ENCODE measurements at regions not wholly inside any gene's neighbourhood (a gene's known extent, or its start where the extent isn't known, plus 50 kb on each side); places are given as distances from the start of the nearest gene placed in this dataset.

DNA sequence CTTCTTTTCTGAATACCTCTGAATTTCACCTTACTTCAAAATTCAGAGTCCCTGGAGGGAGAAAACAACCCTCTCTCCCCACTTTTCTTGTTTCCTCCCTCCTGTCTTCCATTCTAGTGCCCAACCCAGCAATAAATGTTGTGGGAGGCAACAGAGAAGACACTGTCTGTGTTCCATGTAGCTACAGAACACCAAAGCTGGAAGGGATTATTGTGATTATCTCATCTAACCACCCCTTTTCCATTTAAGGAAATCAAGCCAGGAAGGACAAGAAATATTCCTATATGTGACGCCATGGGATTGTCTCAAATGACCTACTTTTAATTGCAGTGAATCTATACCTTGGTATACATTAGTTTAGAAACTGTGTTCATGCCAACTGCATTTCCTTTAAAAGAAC lies 476.6 kb upstream of the TNC start:
- Histone ChIP-seq H3K36me3 (replicated peaks in 1 of 2; ENCODE audit: control insufficient read depth in 1 of 2, insufficient read depth in 2 of 2, low read length in 1 of 2) (peaks cover 0 to 6% of the 10 kb centered on the region in 2 experiments), H3K27ac (ENCODE audit: low read depth in 2 of 2, low read length in 1 of 2) (peak overlapping the region; percentile 89 to 99; a peak in 3 of 4 replicates), H4K20me1 (ENCODE audit: insufficient read depth) (no peaks in the 10 kb centered on the region), H3K4me3 (ENCODE audit: low read depth in 2 of 2, low read length in 1 of 2) (no peak overlapping the region), H3K4me2 (peak overlapping the region; percentile 17; the same call in 1 of the 2 replicates), H3K27me3 (ENCODE audit: insufficient read depth) (no peaks in the 10 kb centered on the region), H3F3A (replicated peaks; ENCODE audit: insufficient read depth) (peaks cover 58% of the 10 kb centered on the region), H3K9me3 (no peaks in the 10 kb centered on the region), H2AFZ (ENCODE audit: low read depth) (no peak overlapping the region), H3K9ac (peak overlapping the region; percentile 97), H3K9me2 (no peaks in the 10 kb centered on the region), H3K4me1 (ENCODE audit: control insufficient read depth in 1 of 2, insufficient read depth in 2 of 2, low read depth in 1 of 2, low read length in 1 of 2) (peaks cover 17 to 46% of the 10 kb centered on the region in 2 experiments), H3K79me2 (ENCODE audit: insufficient read depth) (peaks cover 27% of the 10 kb centered on the region)
- ChIA-PET POLR2A (interaction anchor here (0.6 kb wide), 1 partner anchor 46 kb away, joined by 3 read pairs; no protein-coding TSS in a partner anchor), CTCF (interaction anchor here (0.8 to 7.3 kb wide), 25 partner anchors 9 to 1069 kb away, joined by 3 to 100 read pairs (median 4); partner anchors contain the start of gene PAPPA)
- TF ChIP-seq NFIC (IDR thresholded peaks at IDR 0.05; ENCODE audit: borderline replicate concordance) (no peak), GATA2 (CRISPR knock-in tag; IDR thresholded peaks at IDR 0.05) (no peak), SIN3A (IDR thresholded peaks at IDR 0.05; ENCODE audit: borderline replicate concordance, low read depth, low read length) (no peak), MXI1 (IDR thresholded peaks at IDR 0.05; ENCODE audit: low read depth, low read length) (no peak), RCOR1 (IDR thresholded peaks at IDR 0.05; ENCODE audit: low read length) (no peak), FOXJ3 (CRISPR knock-in tag; IDR thresholded peaks at IDR 0.05) (no peak), YY1 (IDR thresholded peaks at IDR 0.05; ENCODE audit: low read depth) (no peak), POLR2AphosphoS5 (IDR thresholded peaks at IDR 0.05; ENCODE audit: low read depth, low read length) (no peak)
- TF ChIP-seq, protein P1, sequence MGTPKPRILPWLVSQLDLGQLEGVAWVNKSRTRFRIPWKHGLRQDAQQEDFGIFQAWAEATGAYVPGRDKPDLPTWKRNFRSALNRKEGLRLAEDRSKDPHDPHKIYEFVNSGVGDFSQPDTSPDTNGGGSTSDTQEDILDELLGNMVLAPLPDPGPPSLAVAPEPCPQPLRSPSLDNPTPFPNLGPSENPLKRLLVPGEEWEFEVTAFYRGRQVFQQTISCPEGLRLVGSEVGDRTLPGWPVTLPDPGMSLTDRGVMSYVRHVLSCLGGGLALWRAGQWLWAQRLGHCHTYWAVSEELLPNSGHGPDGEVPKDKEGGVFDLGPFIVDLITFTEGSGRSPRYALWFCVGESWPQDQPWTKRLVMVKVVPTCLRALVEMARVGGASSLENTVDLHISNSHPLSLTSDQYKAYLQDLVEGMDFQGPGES (IDR thresholded peaks at IDR 0.05; ENCODE audit: low read depth, low read length), result no peak
- TF ChIP-seq, protein P2, sequence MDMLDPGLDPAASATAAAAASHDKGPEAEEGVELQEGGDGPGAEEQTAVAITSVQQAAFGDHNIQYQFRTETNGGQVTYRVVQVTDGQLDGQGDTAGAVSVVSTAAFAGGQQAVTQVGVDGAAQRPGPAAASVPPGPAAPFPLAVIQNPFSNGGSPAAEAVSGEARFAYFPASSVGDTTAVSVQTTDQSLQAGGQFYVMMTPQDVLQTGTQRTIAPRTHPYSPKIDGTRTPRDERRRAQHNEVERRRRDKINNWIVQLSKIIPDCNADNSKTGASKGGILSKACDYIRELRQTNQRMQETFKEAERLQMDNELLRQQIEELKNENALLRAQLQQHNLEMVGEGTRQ (IDR thresholded peaks at IDR 0.05; ENCODE audit: borderline replicate concordance, low read depth, low read length), result no peak
- WGBS (ENCODE audit: low lambda C conversion rate), result 29% methylated on average over 1 of the region's 1 CpG
- no peak for DNase-seq

DNA sequence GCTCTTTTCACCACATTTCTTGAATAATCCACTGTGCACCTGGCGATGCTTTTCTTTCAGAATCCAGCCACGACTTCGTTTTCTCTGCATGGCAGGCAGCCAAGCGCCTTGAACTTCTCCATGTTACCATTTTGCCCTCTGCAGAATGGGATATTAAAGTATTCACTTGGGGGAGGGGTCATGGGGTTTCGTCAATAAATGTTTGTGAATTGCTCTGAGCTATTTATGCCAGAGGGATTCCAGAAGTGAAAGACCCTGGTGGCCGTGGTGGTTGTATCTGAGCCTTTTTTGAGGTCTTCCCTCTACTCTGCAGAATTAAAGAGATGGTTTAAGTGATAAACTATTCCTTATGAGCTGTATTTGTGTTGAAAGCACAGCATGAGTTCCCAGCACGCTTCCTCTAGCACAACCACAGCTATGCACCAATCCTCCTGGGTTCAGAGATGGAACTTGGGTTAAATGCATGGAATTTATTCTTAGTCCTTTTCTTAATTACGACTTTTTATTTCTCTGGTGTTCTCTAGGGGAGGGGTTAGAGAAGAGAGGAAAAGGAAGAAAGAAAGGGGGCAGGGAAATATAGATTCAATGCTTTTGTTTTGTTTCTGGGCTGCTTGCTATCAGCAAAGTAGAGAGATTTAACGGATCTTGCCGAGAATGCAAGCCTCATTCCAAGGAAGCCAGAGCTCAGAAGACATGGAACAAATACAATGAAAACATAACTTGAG lies 478.2 kb upstream of the TNC start:
- Histone ChIP-seq H3K9me2 (no peaks in the 10 kb centered on the region), H3K4me3 (ENCODE audit: low read depth in 2 of 2, low read length in 1 of 2) (peak overlapping the region; percentile 45 to 55; a peak in 3 of 4 replicates), H3K4me1 (ENCODE audit: control insufficient read depth in 1 of 2, insufficient read depth in 2 of 2, low read depth in 1 of 2, low read length in 1 of 2) (peaks cover 17 to 56% of the 10 kb centered on the region in 2 experiments), H3K36me3 (replicated peaks in 1 of 2; ENCODE audit: control insufficient read depth in 1 of 2, insufficient read depth in 2 of 2, low read length in 1 of 2) (peaks cover 0 to 6% of the 10 kb centered on the region in 2 experiments), H3K79me2 (ENCODE audit: insufficient read depth) (peaks cover 41% of the 10 kb centered on the region), H3K9me3 (no peaks in the 10 kb centered on the region), H3K4me2 (peak overlapping the region; percentile 74), H3K27ac (ENCODE audit: low read depth in 2 of 2, low read length in 1 of 2) (peak overlapping the region; percentile 89 to 99), H3K9ac (peak overlapping the region; percentile 97), H3K27me3 (ENCODE audit: insufficient read depth) (no peaks in the 10 kb centered on the region), H2AFZ (ENCODE audit: low read depth) (no peak overlapping the region), H3F3A (replicated peaks; ENCODE audit: insufficient read depth) (peaks cover 61% of the 10 kb centered on the region), H4K20me1 (ENCODE audit: insufficient read depth) (no peaks in the 10 kb centered on the region)
- ChIA-PET CTCF (interaction anchor here (0.6 to 1.2 kb wide), 3 partner anchors 284 to 1166 kb away, joined by 3 read pairs; no protein-coding TSS in a partner anchor), POLR2A (no interaction called here)
- WGBS (ENCODE audit: low lambda C conversion rate), result 33% methylated on average over 10 of the region's 10 CpGs
- DNase-seq, result no peak
- TF ChIP-seq FOSL2 (IDR thresholded peaks at IDR 0.05; ENCODE audit: borderline replicate concordance, low read depth), result no peak
- no peak for TF ChIP-seq CHD2 (IDR thresholded peaks at IDR 0.05; ENCODE audit: low read length, partially characterized antibody)
- peak; percentile 68 for TF ChIP-seq TCF12 (IDR thresholded peaks at IDR 0.05)
- TF ChIP-seq YY1 (IDR thresholded peaks at IDR 0.05; ENCODE audit: low read depth), result peak; percentile 21; the same call in 1 of the 2 replicates
- peak; percentile 60; the same call in 1 of the 2 replicates for TF ChIP-seq TEAD4 (IDR thresholded peaks at IDR 0.05; ENCODE audit: borderline replicate concordance, insufficient read depth)
- TF ChIP-seq, protein P3, sequence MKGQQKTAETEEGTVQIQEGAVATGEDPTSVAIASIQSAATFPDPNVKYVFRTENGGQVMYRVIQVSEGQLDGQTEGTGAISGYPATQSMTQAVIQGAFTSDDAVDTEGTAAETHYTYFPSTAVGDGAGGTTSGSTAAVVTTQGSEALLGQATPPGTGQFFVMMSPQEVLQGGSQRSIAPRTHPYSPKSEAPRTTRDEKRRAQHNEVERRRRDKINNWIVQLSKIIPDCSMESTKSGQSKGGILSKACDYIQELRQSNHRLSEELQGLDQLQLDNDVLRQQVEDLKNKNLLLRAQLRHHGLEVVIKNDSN (IDR thresholded peaks at IDR 0.05; ENCODE audit: borderline replicate concordance, low read depth), result no peak
- TF ChIP-seq MEF2A (IDR thresholded peaks at IDR 0.05; ENCODE audit: borderline replicate concordance, low read depth), result peak; percentile 26; the same call in 1 of the 2 replicates
- no peak for TF ChIP-seq EZH2phosphoT487 (IDR thresholded peaks at IDR 0.05; ENCODE audit: borderline replicate concordance, low read depth)
- TF ChIP-seq RXRA (IDR thresholded peaks at IDR 0.05; ENCODE audit: borderline replicate concordance, low read depth), result peak; percentile 53; the same call in 1 of the 2 replicates
- TF ChIP-seq ELF1 (IDR thresholded peaks at IDR 0.05), result no peak
- no peak for TF ChIP-seq SMC3 (IDR thresholded peaks at IDR 0.05; ENCODE audit: low read depth, low read length)
- peak; percentile 69 for TF ChIP-seq TAF1 (IDR thresholded peaks at IDR 0.05; ENCODE audit: borderline replicate concordance, low read depth, low read length)
- TF ChIP-seq, protein P4, sequence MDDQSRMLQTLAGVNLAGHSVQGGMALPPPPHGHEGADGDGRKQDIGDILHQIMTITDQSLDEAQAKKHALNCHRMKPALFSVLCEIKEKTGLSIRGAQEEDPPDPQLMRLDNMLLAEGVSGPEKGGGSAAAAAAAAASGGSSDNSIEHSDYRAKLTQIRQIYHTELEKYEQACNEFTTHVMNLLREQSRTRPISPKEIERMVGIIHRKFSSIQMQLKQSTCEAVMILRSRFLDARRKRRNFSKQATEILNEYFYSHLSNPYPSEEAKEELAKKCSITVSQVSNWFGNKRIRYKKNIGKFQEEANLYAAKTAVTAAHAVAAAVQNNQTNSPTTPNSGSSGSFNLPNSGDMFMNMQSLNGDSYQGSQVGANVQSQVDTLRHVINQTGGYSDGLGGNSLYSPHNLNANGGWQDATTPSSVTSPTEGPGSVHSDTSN (IDR thresholded peaks at IDR 0.05), result peak; percentile 56

Data from SK-N-SH (cell line).